Ecto neural progenitor cell (in vitro differentiated cells): ENCODE measurements at regions not wholly inside any gene's neighbourhood (a gene's known extent, or its start where the extent isn't known, plus 50 kb on each side); places are given as distances from the start of the nearest gene placed in this dataset.
"Not testable (repeated sequence)": the region's sequence is repeated elsewhere in the genome, so short reads cannot be mapped to it uniquely, and the experiment has no call there.

Experiments used
- DNase-seq: peaks from one replicate; pipeline ENCODE4 v3.0.0-alpha.2; 2018; ENCODE audit warnings: low spot score

GRCh38 chr5:152701305-152701949 is 296.3 kb upstream of the NMUR2 start:
- DNase-seq: no peak

DNA sequence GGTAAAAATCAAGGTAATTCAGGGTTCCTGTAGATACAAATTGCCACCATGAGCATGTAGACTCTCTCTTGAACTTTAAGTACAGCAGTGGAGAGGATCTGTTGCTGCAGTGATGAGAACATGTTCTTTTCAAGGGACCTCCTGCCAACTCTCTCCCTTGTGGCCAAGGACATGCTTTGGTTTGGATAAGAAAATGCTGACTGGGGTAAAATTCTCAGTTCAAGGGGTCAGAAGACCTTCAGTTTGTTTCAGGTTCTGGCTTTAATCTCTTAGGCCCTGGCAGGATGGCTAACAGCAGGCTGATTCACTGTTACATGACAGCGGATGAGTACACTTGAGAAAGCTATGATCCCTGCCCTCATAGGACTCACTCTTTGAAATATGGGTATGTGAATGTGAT is 299.2 kb upstream of the NMUR2 start:
- DNase-seq: no peak

- DNase-seq: no peak
Measured at GRCh38 chr5:152711801-152712388, 306.8 kb upstream of the NMUR2 start.

- DNase-seq: no peak
Measured at GRCh38 chr5:152717393-152717792, 312.3 kb upstream of the NMUR2 start.

- DNase-seq: no peak
Measured at GRCh38 chr5:152723482-152723881, 318.4 kb upstream of the NMUR2 start.

GRCh38 chr5:152730176-152730575 is 325.1 kb upstream of the NMUR2 start:
- no peak for DNase-seq

GRCh38 chr5:152736906-152737305 is 331.8 kb upstream of the NMUR2 start:
- DNase-seq: no peak

GRCh38 chr5:152739916-152740315 is 334.8 kb upstream of the NMUR2 start:
- no peak for DNase-seq

DNA sequence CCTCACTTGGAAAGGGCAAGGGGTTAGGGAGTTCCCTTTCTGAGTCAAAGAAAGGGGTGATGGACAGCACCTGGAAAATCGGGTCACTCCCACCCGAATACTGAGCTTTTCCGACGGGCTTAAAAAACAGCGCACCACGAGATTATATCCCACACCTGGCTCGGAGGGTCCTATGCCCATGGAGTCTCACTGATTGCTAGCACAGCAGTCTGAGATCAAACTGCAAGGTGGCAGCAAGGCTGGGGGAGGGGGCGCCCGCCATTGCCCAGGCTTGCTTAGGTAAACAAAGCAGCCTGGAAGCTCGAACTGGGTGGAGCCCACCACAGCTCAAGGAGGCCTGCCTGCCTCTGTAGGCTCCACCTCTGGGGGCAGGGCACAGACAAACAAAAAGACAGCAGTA is 336.0 kb upstream of the NMUR2 start:
- not testable (repeated sequence) for DNase-seq

DNA sequence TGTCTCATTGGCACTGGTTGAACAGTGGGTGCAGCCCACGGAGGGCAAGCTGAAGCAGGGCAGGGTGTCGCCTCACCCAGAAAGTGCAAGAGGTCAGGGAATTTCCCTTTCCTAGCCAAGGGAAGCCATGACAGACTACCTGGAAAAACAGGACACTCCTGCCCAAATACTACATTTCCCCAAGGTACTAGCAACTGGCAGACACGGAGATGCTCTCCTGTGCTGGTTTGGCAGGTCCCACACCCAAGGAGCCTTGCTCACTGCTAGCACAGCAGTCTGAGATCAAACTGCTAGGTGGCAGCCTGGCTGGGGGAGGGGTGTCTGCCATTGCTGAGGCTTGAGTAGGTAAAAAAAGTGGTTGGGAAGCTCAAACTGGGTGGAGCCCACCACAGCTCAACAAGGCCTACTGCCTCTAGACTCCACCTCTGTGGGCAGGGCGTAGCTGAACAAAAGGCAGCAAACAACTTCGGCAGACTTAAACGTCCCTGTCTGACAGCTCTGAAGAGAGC is 382.7 kb upstream of the NMUR2 start:
- not testable (repeated sequence) for DNase-seq

DNA sequence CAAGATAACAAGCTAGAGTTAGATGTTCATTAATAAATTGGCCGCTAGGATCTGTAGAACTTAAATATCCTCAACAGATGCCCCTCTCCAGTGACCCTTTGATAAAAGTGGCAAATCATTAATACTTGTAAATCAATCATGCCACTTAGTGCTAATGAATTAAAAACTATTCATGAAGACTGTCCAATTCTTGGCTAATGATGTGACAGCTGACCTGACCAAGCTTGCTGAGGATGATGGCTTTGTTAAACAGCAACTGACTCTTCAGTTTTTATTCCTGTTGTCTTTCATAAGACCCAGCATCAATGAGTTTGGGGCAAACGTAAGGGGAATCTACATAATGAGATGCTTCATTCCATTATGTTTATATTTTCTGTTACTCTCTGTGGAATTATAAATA is 396.8 kb upstream of the NMUR2 start:
- no peak for DNase-seq

GRCh38 chr5:152804179-152804578 is 399.1 kb upstream of the NMUR2 start:
- DNase-seq: no peak

DNA sequence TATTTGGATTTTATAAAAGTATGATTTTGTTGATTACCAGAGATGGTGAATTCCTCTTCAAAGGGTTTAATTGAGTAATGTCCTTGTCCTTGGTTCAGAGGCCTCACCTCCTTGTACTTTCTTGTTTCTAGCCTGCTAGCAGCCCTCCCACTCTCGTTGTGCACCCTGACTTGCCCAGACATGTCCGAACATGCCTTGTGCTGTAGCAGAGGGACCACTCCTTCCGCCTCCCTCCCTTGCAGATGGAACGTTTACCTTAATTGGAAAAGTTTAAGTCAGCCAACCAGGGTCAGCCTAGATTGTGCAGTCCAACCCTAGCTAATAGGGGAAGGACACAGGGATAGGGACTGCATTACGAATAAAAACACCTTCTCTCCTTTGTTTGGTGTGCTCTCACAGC is 406.9 kb upstream of the NMUR2 start:
- DNase-seq: no peak

GRCh38 chr5:152813526-152813925 is 408.4 kb upstream of the NMUR2 start:
- no peak for DNase-seq

DNA sequence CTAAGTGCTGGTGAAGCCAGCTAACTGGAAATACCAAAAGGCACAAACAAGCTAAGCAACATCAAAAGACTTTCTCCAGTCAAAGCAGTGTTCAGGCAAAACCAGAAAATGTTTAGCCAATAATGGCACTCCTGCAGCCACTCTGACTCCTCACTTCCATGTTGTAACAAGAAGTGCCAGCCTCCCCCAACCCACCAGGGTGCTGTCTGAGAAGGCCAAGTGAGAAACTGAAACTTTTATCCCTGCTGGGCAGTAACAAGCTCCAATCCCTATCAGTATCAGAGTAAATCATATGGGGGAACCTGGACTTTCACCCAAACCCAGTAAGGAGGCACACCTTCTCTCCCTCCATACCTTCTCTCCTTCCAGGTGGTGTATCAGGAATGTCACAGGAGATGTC is 414.8 kb upstream of the NMUR2 start:
- no peak for DNase-seq

DNA sequence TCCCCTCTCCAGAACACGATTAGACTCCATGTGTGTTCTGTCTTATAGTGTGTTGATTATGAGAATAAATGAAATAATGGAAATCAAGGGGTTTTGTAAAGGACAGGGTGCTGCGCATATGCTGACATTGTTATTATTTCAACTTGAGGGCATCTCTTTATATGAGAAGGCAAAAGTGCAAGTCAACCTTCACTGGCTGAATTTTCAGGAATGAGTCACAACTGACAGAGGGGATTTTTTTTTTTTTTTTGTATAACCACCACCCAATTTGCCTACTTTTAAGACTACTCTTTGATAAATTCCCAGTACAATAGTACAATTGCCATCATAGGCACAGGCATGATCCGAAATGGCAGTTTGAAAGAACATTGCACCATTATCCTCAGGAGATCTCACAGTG is 419.2 kb upstream of the NMUR2 start:
- DNase-seq: no peak

DNA sequence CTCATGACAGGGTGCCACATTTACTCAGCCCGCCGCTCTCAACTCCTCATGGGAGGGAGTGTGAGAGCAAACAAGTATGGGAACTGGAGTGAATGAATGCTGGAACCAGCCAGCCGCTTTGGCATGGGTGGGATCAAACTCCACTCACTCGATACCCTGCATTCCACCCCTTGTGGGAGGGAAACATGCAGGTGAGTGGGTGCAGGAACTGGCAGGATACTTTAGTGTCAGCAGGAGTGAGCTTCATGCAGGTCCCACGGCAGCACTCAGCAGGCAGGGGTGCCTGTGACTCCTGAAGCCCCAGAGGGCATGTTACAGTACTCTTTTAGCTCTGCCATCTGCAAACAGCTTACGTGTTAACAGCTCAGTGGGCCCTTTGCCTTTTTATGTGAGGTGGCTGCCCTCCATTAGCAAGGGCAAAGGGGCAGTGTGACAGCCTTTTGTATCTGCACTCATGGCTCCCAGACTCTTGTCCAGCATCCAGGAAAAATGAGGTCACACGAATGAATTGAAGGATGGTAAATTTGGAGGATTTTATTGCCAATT is 433.2 kb upstream of the NMUR2 start:
- no peak for DNase-seq

- no peak for DNase-seq
Measured at GRCh38 chr5:152844713-152845112, 439.6 kb upstream of the NMUR2 start.

DNA sequence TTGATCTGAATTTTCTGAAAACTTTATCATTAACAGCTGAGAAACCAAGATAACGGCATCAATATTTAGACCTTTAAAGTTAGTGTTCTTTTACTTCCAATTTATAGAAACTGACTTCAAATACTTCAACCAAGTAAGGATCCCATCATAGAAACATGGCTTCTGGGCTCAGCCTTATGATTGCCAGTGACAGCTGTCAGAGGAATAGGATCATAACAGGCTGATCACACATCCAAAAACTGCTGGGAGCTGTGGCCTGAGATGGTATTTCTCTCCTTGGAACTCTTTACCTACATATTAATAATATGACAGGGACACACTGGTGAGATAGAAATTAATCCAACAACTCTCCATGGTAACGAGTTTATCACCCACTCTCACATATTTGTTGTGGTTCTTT is 448.3 kb upstream of the NMUR2 start:
- DNase-seq: no peak

- DNase-seq: no peak
Measured at GRCh38 chr5:152855441-152855840, 450.4 kb upstream of the NMUR2 start.

DNA sequence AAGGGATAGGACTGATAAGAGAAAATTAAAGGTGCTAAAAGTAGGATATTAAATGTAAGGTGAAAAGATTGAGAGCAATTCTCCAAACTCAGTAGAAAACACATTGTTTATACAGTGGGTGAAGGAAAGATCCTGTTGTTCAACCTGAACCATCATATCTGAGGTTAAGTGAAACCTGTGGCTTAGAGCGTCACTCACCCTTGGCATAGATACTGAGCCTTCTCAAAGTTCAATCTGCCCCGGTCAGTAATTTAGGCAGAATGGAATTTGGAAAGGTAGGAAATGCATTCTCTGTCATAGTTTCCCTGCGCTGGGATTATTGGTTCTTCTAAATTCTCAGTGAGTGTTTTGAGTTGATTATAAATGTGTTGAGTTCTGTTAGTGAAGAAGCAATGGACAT is 456.2 kb upstream of the NMUR2 start:
- DNase-seq: no peak

GRCh38 chr5:152864447-152864846 is 459.4 kb upstream of the NMUR2 start:
- DNase-seq: no peak

- DNase-seq: no peak
Measured at GRCh38 chr5:152864991-152865390, 459.9 kb upstream of the NMUR2 start.

- no peak for DNase-seq
Measured at GRCh38 chr5:152869971-152870370, 464.9 kb upstream of the NMUR2 start.
